PC-9 (cell line): ENCODE measurements at regions not wholly inside any gene's neighbourhood (a gene's known extent, or its start where the extent isn't known, plus 50 kb on each side); places are given as distances from the start of the nearest gene placed in this dataset.

Experiments used
- BruUV-seq: library from RNA; stranded (reverse); fragments of 400-500 nt; replicated peaks from 2 replicates; lab custom pipeline; 2021; lab: Mats Ljungman, UMichigan
- CTCF ChIA-PET: fragments of 300-600 bp; sonication (Branson Sonifier 250); formaldehyde crosslinking; loops from one replicate; lab custom pipeline; 2022; ENCODE audit warnings: antibody characterized with exemption; lab: Charles Lee
- POLR2A ChIA-PET: fragments of 300-600 bp; sonication (Branson Sonifier 250); formaldehyde crosslinking; loops from one replicate; lab custom pipeline; 2022; ENCODE audit warnings: antibody characterized with exemption; ENCODE audit not compliant: unreplicated experiment; lab: Charles Lee
- DNase-seq, 2 experiments: peaks; one replicate each; pipeline versions ENCODE4 v3.0.0 to v3.0.0-alpha.2; 2015 to 2022; ENCODE audit warnings: mixed read lengths in 1 of 2
- H2AFZ ChIP-seq: fragments of 200-600 bp; sonication (generic); 2 replicates; pipeline ENCODE4 v1.8.1; 2017; ENCODE audit warnings: antibody characterized with exemption
- H3F3A ChIP-seq: fragments of 200-600 bp; sonication (generic); 2 replicates; pipeline ENCODE4 v1.8.1; 2017; ENCODE audit warnings: antibody characterized with exemption, mild to moderate bottlenecking, low read depth; ENCODE audit not compliant: insufficient read depth
- H3K27ac ChIP-seq: fragments of 200-600 bp; sonication (generic); 2 replicates; pipeline ENCODE4 v1.6.1; 2016; ENCODE audit warnings: mixed run types
- H3K27me3 ChIP-seq: fragments of 200-600 bp; sonication (generic); 2 replicates; pipeline ENCODE4 v1.6.1; 2016; ENCODE audit warnings: low read depth, mixed run types; ENCODE audit not compliant: insufficient read depth
- H3K36me3 ChIP-seq: fragments of 200-600 bp; sonication (generic); 2 replicates; pipeline ENCODE4 v1.6.1; 2016; ENCODE audit warnings: low read depth, mixed run types
- H3K4me1 ChIP-seq: fragments of 200-600 bp; sonication (generic); replicated peaks from 2 replicates; pipeline ENCODE4 v1.6.1; 2016; ENCODE audit warnings: mixed run types; ENCODE audit not compliant: insufficient read depth
- H3K4me2 ChIP-seq: fragments of 200-600 bp; sonication (generic); 2 replicates; pipeline ENCODE4 v1.6.1; 2017; ENCODE audit warnings: mixed run types
- H3K4me3 ChIP-seq: fragments of 200-600 bp; sonication (generic); 2 replicates; pipeline ENCODE4 v1.6.1; 2016; ENCODE audit warnings: mixed run types
- H3K79me2 ChIP-seq: fragments of 200-600 bp; sonication (generic); 2 replicates; pipeline ENCODE4 v1.6.1; 2017; ENCODE audit warnings: low read depth, mixed run types
- H3K9me2 ChIP-seq: fragments of 200-600 bp; sonication (generic); 2 replicates; pipeline ENCODE4 v1.8.1; 2017; ENCODE audit warnings: mild to moderate bottlenecking; ENCODE audit not compliant: insufficient read depth
- H3K9me3 ChIP-seq: fragments of 200-600 bp; sonication (generic); 2 replicates; pipeline ENCODE4 v1.8.1; 2016; ENCODE audit warnings: low read depth; ENCODE audit not compliant: insufficient read depth
- H4K20me1 ChIP-seq: fragments of 200-600 bp; sonication (generic); 2 replicates; pipeline ENCODE4 v1.8.1; 2017; ENCODE audit not compliant: insufficient read depth
- CTCF ChIP-seq: fragments of 200-600 bp; sonication (generic); conservative IDR thresholded peaks from 2 replicates; pipeline ENCODE4 v1.6.1; 2017; ENCODE audit warnings: mixed run types, antibody characterized with exemption, mild to moderate bottlenecking, moderate library complexity
- EZH2 ChIP-seq: fragments of 200-600 bp; sonication (generic); IDR thresholded peaks from 2 replicates; pipeline ENCODE4 v1.8.0; 2017; ENCODE audit warnings: antibody characterized with exemption, low read depth
- intact Hi-C: fragments of 100-400 bp; cut with micrococcal nuclease; formaldehyde crosslinking; loops from one replicate; pipeline ENCODE4 v1.10.0; 2022; ENCODE audit not compliant: unreplicated experiment

- DNase-seq: no peak
- intact Hi-C loops: no loop called here
- Histone ChIP-seq H3K4me1 (no peaks in the 10 kb centered on the region), H3K79me2 (no peaks in the 10 kb centered on the region), H3K27ac (no peak overlapping the region), H3F3A (no peaks in the 10 kb centered on the region), H3K9me3 (no peaks in the 10 kb centered on the region), H3K27me3 (peaks cover 30% of the 10 kb centered on the region), H3K9me2 (no peaks in the 10 kb centered on the region), H4K20me1 (no peaks in the 10 kb centered on the region), H3K36me3 (no peaks in the 10 kb centered on the region), H3K4me2 (no peak overlapping the region), H3K4me3 (no peak overlapping the region), H2AFZ (no peak overlapping the region)
- TF ChIP-seq EZH2 (no peak), CTCF (no peak)
- ChIA-PET CTCF (no interaction called here), POLR2A (no interaction called here)
- BruUV-seq: no TSS peak
Observed at GRCh38 chr10:128487517-128487916, 361.3 kb upstream of the MKI67 start.

- DNase-seq: no peak
- H3K27ac ChIP-seq: no peak overlapping the region
- no TSS peak for BruUV-seq
- ChIA-PET CTCF (no interaction called here), POLR2A (no interaction called here)
- H3K27me3 ChIP-seq: peaks cover 11% of the 10 kb centered on the region
- H3F3A ChIP-seq: no peaks in the 10 kb centered on the region
- no peaks in the 10 kb centered on the region for H3K4me1 ChIP-seq
- no peak overlapping the region for H3K4me2 ChIP-seq
- intact Hi-C loops: no loop called here
- no peak overlapping the region for H3K4me3 ChIP-seq
- H3K79me2 ChIP-seq: no peaks in the 10 kb centered on the region
- no peak overlapping the region for H2AFZ ChIP-seq
- H3K36me3 ChIP-seq: no peaks in the 10 kb centered on the region
- H3K9me2 ChIP-seq: no peaks in the 10 kb centered on the region
- H3K9me3 ChIP-seq: no peaks in the 10 kb centered on the region
- no peak for TF ChIP-seq CTCF
- TF ChIP-seq EZH2: no peak
- H4K20me1 ChIP-seq: no peaks in the 10 kb centered on the region
Observed at GRCh38 chr10:128489324-128490247, 363.4 kb upstream of the MKI67 start.

GRCh38 chr10:128491686-128492085 lies 365.5 kb upstream of the MKI67 start:
- Histone ChIP-seq H3K27ac (no peak overlapping the region), H3K9me3 (no peaks in the 10 kb centered on the region), H3K27me3 (peaks cover 6% of the 10 kb centered on the region), H3K79me2 (no peaks in the 10 kb centered on the region), H3K4me1 (no peaks in the 10 kb centered on the region), H4K20me1 (no peaks in the 10 kb centered on the region), H3F3A (no peaks in the 10 kb centered on the region), H2AFZ (no peak overlapping the region), H3K4me3 (no peak overlapping the region), H3K4me2 (no peak overlapping the region), H3K36me3 (no peaks in the 10 kb centered on the region), H3K9me2 (no peaks in the 10 kb centered on the region)
- ChIA-PET CTCF (no interaction called here), POLR2A (no interaction called here)
- no peak for DNase-seq
- BruUV-seq: no TSS peak
- intact Hi-C loops: no loop called here
- no peak for TF ChIP-seq EZH2
- TF ChIP-seq CTCF: no peak
